GM21737 (cell line): ENCODE measurements at regions not wholly inside any gene's neighbourhood (a gene's known extent, or its start where the extent isn't known, plus 50 kb on each side); places are given as distances from the start of the nearest gene placed in this dataset.

Experiments used
- ATAC-seq: cut with Tn5 transposase; IDR thresholded peaks from one replicate; pipeline ENCODE4 v1.9.1; 2021; ENCODE audit warnings: mild to moderate bottlenecking, moderate library complexity; ENCODE audit not compliant: unreplicated experiment

- no peak for ATAC-seq
Measured at GRCh38 chr13:47279920-47280319, 383.1 kb upstream of the HTR2A start.

- no peak for ATAC-seq
Measured at GRCh38 chr13:47277774-47278173, 380.9 kb upstream of the HTR2A start.

- ATAC-seq: no peak
Measured at GRCh38 chr13:47268270-47268669, 371.4 kb upstream of the HTR2A start.

GRCh38 chr13:47258384-47258783 lies 361.5 kb upstream of the HTR2A start:
- ATAC-seq: no peak

GRCh38 chr13:47256618-47257017 lies 359.8 kb upstream of the HTR2A start:
- ATAC-seq: no peak

- ATAC-seq: no peak
Measured at GRCh38 chr13:47252627-47253026, 355.8 kb upstream of the HTR2A start.

- ATAC-seq: no peak
Measured at GRCh38 chr13:47251771-47252170, 354.9 kb upstream of the HTR2A start.

- ATAC-seq: no peak
Measured at GRCh38 chr13:47250146-47250545, 353.3 kb upstream of the HTR2A start.

GRCh38 chr13:47249266-47249665 lies 352.4 kb upstream of the HTR2A start:
- ATAC-seq: no peak

- no peak for ATAC-seq
Measured at GRCh38 chr13:47241446-47241845, 344.6 kb upstream of the HTR2A start.

GRCh38 chr13:47239025-47239424 lies 342.2 kb upstream of the HTR2A start:
- no peak for ATAC-seq

- no peak for ATAC-seq
Measured at GRCh38 chr13:47237571-47237970, 340.7 kb upstream of the HTR2A start.

- no peak for ATAC-seq
Measured at GRCh38 chr13:47233734-47234133, 336.9 kb upstream of the HTR2A start.

GRCh38 chr13:47232516-47232915 lies 335.7 kb upstream of the HTR2A start:
- ATAC-seq: no peak

GRCh38 chr13:47230155-47230554 lies 333.3 kb upstream of the HTR2A start:
- no peak for ATAC-seq

GRCh38 chr13:47226516-47226915 lies 329.7 kb upstream of the HTR2A start:
- ATAC-seq: no peak

GRCh38 chr13:47220453-47221140 lies 323.7 kb upstream of the HTR2A start:
- ATAC-seq: no peak

- no peak for ATAC-seq
Measured at GRCh38 chr13:47218611-47219010, 321.8 kb upstream of the HTR2A start.

GRCh38 chr13:47216176-47216822 lies 319.4 kb upstream of the HTR2A start:
- ATAC-seq: no peak

GRCh38 chr13:47215736-47216135 lies 318.9 kb upstream of the HTR2A start:
- ATAC-seq: no peak

GRCh38 chr13:47213047-47213446 lies 316.2 kb upstream of the HTR2A start:
- ATAC-seq: no peak

- no peak for ATAC-seq
Measured at GRCh38 chr13:47211106-47211505, 314.3 kb upstream of the HTR2A start.

- no peak for ATAC-seq
Measured at GRCh38 chr13:47206111-47206510, 309.3 kb upstream of the HTR2A start.
